Epithelial cell of esophagus (primary cell): ENCODE measurements at regions not wholly inside any gene's neighbourhood (a gene's known extent, or its start where the extent isn't known, plus 50 kb on each side); places are given as distances from the start of the nearest gene placed in this dataset.
"Not testable (repeated sequence)": the region's sequence is repeated elsewhere in the genome, so short reads cannot be mapped to it uniquely, and the experiment has no call there.

Experiments
- DNase-seq: peaks from one replicate; pipeline ENCODE4 v3.0.0; 2010; ENCODE audit warnings: low read depth
- H3K4me3 ChIP-seq: 2 replicates; pipeline ENCODE4 v1.5.1; 2011; ENCODE audit warnings: mild to moderate bottlenecking, low read length, control low read depth
- TF ChIP-seq, protein P1 (sequence below): IDR thresholded peaks from 2 replicates; pipeline ENCODE4 v1.5.1; 2011; ENCODE audit warnings: low read depth, mild to moderate bottlenecking, low read length, control low read depth, inconsistent platforms; ENCODE audit not compliant: insufficient read depth; ENCODE audit errors: missing control alignments

DNA sequence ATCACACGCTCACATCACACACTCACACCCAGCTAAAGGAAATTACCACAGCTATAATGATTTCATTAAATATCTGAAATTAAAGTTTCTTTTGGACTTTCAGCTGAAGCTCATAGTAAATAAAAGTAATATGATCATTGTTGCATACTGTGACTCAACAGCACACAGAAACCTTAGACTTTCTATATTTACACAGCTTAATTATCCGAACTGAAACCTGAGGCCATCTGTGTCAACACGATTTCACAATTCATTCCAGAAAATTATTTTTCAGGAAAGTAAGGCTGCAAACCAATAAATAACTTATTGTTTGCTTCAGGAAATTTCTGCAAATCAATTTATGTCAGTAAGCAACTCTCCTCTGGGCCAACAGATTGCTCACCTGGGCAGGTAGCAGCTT is 1352.2 kb upstream of the CDH18 start:
- not testable (repeated sequence) for H3K4me3 ChIP-seq
- peak; percentile 60 for DNase-seq

DNA sequence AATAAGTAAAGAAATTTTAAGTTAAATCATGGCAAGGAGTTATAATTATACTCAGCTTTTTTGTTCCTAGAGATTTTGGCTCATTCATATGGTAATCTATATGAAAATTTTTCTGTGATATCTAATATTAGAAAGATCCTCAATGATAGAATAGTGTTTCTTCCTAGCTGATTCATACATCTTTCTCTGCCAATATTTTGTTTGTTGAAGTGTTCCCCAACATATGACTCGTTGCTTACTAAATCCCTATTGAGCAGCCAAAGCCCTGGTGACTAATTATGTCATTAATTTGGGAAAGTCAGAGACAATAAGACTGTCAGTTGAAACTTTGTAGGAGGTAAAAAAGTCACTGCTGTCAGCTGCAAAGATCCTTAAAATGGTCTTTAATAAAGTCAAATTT is 1348.5 kb upstream of the CDH18 start:
- not testable (repeated sequence) for H3K4me3 ChIP-seq
- DNase-seq: peak; percentile 78

DNA sequence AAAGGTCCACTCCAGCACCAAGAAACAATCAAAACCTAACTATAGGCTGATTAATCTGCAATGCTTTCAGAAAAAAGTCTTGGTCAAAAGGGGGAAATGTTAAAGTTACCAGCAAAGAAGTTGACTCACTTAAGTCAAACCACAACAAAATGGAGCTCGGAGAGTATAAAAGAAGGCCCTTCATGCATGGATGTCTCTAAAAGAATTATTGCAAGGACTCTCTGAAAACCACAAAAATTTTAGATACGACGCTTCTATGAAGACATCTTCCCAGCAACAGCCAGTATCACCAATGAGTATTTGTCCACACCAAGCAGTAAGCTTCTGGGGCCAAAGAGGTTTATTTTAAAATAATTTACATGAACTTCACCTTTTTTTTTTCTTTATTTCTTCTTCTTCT is 1327.4 kb upstream of the CDH18 start:
- not testable (repeated sequence) for H3K4me3 ChIP-seq, DNase-seq

DNA sequence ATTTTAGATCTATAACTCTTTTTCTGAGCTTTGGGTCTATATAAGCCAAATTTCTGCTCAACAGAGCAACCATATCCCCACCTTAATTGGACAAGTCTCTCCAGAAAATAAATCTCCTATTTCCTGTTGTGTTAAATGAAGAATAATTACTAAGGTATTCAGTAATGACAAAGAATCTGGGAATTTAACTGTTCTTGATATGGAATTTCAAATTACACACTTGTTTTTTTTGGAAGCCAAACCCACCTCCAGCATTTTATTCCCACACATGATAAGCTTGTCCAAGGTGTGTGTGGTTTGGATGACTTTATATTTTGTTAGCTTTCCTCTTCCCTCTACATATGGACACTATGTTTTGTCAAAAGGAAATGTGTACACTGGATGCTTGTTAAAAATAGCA is 1313.2 kb upstream of the CDH18 start:
- H3K4me3 ChIP-seq, DNase-seq: not testable (repeated sequence)

DNA sequence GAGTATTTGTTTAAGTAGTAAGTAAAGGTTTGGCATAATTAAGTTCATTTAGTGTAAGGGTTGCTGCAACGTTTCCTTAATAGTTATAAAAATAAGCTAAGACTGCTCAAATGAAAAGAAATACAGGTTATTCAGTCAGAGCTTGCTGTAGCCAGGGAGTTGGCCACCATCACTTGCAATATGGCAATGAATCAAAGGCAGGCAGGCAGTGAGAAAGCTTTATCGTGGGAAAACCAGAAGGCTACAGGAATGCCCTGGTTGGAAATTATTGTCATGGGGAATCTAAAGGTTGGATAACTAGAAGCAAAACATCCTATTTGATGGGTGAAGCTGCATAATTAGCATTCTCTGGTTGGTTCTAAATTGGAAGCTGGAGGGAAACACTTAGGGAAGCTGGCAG is 1286.4 kb upstream of the CDH18 start:
- not testable (repeated sequence) for H3K4me3 ChIP-seq, DNase-seq

DNA sequence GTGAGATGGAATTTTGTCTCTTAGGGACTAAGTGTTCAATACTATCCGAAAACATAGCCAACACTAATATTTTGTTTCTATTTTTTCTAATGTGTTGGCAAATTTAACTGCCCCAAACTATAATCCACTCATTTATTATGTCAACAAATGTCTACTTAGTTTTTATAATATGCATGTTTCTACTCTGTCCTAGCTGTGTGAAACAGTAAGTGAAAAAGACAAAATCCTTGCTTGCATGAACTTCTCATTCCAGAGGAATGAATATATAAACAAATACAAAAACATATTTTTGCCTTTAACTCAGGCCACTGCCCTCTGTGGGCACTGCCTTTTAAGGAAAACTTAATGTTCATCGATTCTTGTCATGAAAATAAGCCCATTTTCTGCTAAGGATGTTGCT is 1275.4 kb upstream of the CDH18 start:
- DNase-seq: no peak
- TF ChIP-seq, protein P1, sequence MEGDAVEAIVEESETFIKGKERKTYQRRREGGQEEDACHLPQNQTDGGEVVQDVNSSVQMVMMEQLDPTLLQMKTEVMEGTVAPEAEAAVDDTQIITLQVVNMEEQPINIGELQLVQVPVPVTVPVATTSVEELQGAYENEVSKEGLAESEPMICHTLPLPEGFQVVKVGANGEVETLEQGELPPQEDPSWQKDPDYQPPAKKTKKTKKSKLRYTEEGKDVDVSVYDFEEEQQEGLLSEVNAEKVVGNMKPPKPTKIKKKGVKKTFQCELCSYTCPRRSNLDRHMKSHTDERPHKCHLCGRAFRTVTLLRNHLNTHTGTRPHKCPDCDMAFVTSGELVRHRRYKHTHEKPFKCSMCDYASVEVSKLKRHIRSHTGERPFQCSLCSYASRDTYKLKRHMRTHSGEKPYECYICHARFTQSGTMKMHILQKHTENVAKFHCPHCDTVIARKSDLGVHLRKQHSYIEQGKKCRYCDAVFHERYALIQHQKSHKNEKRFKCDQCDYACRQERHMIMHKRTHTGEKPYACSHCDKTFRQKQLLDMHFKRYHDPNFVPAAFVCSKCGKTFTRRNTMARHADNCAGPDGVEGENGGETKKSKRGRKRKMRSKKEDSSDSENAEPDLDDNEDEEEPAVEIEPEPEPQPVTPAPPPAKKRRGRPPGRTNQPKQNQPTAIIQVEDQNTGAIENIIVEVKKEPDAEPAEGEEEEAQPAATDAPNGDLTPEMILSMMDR: no peak
- no peak overlapping the region for H3K4me3 ChIP-seq

DNA sequence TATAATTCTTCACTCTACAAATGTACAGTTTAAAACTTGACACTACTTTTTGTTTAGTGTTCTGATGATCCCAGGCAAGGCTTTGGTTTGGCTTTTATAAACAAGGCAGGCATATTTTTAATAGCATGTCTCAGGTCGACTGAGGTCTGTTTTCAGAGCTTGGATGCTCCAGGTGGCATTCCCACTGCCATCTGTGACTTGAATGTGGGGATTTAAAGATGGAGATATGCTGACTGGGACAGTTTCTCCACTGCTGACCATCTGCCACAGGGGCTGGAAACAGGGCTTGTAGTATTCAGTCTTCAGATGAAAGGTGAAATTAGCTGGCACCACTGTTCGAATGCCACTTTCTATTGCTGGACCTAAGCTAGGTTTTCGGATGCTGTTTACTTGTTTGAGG is 1266.2 kb upstream of the CDH18 start:
- H3K4me3 ChIP-seq: no peak overlapping the region
- TF ChIP-seq, protein P1: no peak
- DNase-seq: no peak

DNA sequence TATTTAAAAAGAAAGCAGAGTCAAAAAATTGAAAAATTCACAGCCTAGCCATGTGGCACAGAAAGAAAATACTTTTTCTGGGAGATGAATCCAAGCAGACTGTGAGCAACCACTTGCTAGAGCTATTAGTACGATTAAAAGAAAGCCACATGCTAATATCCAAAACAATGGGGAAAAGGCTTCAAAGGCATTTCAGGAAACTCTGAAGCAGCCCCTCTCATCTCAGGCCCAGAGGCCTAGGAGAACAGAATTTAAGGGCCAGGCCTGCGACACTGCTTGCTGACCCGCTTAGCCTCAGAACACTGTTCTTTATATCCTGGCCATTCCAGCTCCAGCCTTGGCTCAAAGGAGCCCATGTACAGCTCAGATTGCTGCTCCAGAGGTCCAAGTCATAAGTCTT is 1257.0 kb upstream of the CDH18 start:
- TF ChIP-seq, protein P1: no peak
- no peak overlapping the region for H3K4me3 ChIP-seq
- DNase-seq: no peak

DNA sequence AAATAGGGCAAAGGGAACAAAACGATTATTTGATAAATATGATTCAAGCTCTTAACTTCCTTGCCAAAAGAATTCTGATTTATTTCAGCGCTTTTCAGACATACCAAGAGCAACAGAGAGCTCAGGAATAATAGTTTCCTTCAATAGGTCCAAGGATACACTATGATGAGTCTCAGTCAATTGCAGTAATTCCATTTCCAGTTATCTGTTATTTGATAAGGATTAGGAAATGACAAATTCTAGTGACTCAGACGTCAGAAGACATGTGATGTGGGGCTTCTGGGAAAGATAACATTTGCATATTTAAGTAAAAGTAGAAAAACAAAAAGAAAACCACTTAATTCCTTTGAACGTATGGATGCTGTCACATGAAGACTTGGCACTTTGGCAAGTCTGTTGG is 1250.8 kb upstream of the CDH18 start:
- TF ChIP-seq, protein P1: no peak
- no peak overlapping the region for H3K4me3 ChIP-seq
- DNase-seq: no peak

DNA sequence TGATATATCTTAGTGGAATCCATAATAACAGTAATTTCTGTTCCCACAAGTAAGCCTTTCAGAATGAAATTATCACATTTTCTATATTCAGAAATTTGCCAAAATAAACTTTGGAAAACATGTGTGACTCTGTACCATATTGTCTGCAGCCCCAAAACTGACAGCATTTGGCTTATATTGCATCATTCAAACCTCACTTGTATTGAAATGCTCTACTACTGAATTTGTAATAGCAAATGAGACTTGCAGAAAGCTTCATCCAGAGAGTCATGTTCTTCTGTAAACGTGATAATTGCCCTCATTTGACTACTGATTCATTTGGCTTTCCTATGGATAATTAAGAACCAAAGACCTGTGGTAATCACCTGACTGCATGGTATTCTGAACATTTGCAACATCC is 1249.5 kb upstream of the CDH18 start:
- DNase-seq: peak; percentile 12
- H3K4me3 ChIP-seq: no peak overlapping the region
- TF ChIP-seq, protein P1: no peak
